ENCODE measurements at regions not wholly inside any gene's neighbourhood (a gene's known extent, or its start where the extent isn't known, plus 50 kb on each side); places are given as distances from the start of the nearest gene placed in this dataset.
A peak's percentile ranks its signal among the peaks of the same experiment; 100 is the strongest.

- H3K27ac ChIP-seq (ENCODE audit: low read depth in 1 of 2, low read length in 2 of 2): no peak overlapping the region
- no peak overlapping the region for H3K27ac Mint-ChIP-seq
- peaks cover 19 to 21% of the 10 kb centered on the region in 2 donors for H3K9me3 ChIP-seq (replicated peaks in 1 of 2; ENCODE audit: control insufficient read depth in 1 of 2, insufficient read depth in 1 of 2, low read length in 2 of 2)
- no peak for TF ChIP-seq CTCF (IDR thresholded peaks at IDR 0.05)
- H3K9me3 Mint-ChIP-seq: peaks cover 5 to 36% (median 26%) of the 10 kb centered on the region in 7 donors
- no peak overlapping the region for H2AFZ ChIP-seq (ENCODE audit: insufficient read depth, low read depth, low read length, poor library complexity, severe bottlenecking)
- intact Hi-C loops (cut with micrococcal nuclease): no loop called here
- no peaks in the 10 kb centered on the region for H3K36me3 Mint-ChIP-seq
- H3K79me2 ChIP-seq (ENCODE audit: insufficient read depth, low read length): no peaks in the 10 kb centered on the region
- no peak for DNase-seq
- no peaks in the 10 kb centered on the region for H4K20me1 ChIP-seq (ENCODE audit: insufficient read depth, low read length)
- no peak overlapping the region for H3K4me3 Mint-ChIP-seq
- H3K27me3 Mint-ChIP-seq (ENCODE audit: low read depth in 3 of 3): no peaks in the 10 kb centered on the region
- no peaks in the 10 kb centered on the region for H3K36me3 ChIP-seq (replicated peaks in 1 of 2; ENCODE audit: control insufficient read depth in 1 of 2, insufficient read depth in 2 of 2, low read length in 2 of 2)
- WGBS (ENCODE audit: insufficient coverage): no CpG with 5 or more reads among the region's 2 CpGs
- no peak overlapping the region for H3K9ac ChIP-seq (ENCODE audit: insufficient read depth, low read length, poor library complexity, severe bottlenecking)
- no peaks in the 10 kb centered on the region for H3K4me1 ChIP-seq (ENCODE audit: control insufficient read depth in 1 of 2, insufficient read depth in 2 of 2, low read length in 2 of 2)
- H3K4me3 ChIP-seq (replicated peaks in 1 of 3; ENCODE audit: low read depth in 2 of 3, low read length in 3 of 3): no peak overlapping the region
- no peaks in the 10 kb centered on the region for H3K27me3 ChIP-seq (ENCODE audit: control insufficient read depth in 2 of 2, insufficient read depth in 2 of 2, low read length in 2 of 2)
- H3K4me1 Mint-ChIP-seq: peaks cover 3% of the 10 kb centered on the region
- H3K4me2 ChIP-seq (replicated peaks; ENCODE audit: extremely low read depth, low read length, poor library complexity, severe bottlenecking): no peak overlapping the region
Measured at GRCh38 chr21:22582026-22582425, 1583.8 kb downstream of the NCAM2 start.

- no peaks in the 10 kb centered on the region for H3K27me3 ChIP-seq (ENCODE audit: control insufficient read depth in 2 of 2, insufficient read depth in 2 of 2, low read length in 2 of 2)
- peaks cover 3% of the 10 kb centered on the region for H3K4me1 Mint-ChIP-seq
- no peak overlapping the region for H3K9ac ChIP-seq (ENCODE audit: insufficient read depth, low read length, poor library complexity, severe bottlenecking)
- WGBS (ENCODE audit: insufficient coverage): no CpG with 5 or more reads among the region's 5 CpGs
- H3K27ac Mint-ChIP-seq: peak overlapping the region in 1 of 7 donors; percentile 68
- no peaks in the 10 kb centered on the region for H3K4me1 ChIP-seq (ENCODE audit: control insufficient read depth in 1 of 2, insufficient read depth in 2 of 2, low read length in 2 of 2)
- H3K4me3 ChIP-seq (replicated peaks in 1 of 3; ENCODE audit: low read depth in 2 of 3, low read length in 3 of 3): no peak overlapping the region
- H3K9me3 Mint-ChIP-seq: peaks cover 5 to 35% (median 25%) of the 10 kb centered on the region in 7 donors
- H3K36me3 ChIP-seq (replicated peaks in 1 of 2; ENCODE audit: control insufficient read depth in 1 of 2, insufficient read depth in 2 of 2, low read length in 2 of 2): no peaks in the 10 kb centered on the region
- H3K36me3 Mint-ChIP-seq: no peaks in the 10 kb centered on the region
- H3K79me2 ChIP-seq (ENCODE audit: insufficient read depth, low read length): no peaks in the 10 kb centered on the region
- H4K20me1 ChIP-seq (ENCODE audit: insufficient read depth, low read length): no peaks in the 10 kb centered on the region
- peaks cover 16 to 30% of the 10 kb centered on the region in 2 donors for H3K9me3 ChIP-seq (replicated peaks in 1 of 2; ENCODE audit: control insufficient read depth in 1 of 2, insufficient read depth in 1 of 2, low read length in 2 of 2)
- intact Hi-C loops (cut with micrococcal nuclease): no loop called here
- H3K27ac ChIP-seq (ENCODE audit: low read depth in 1 of 2, low read length in 2 of 2): no peak overlapping the region
- no peak overlapping the region for H2AFZ ChIP-seq (ENCODE audit: insufficient read depth, low read depth, low read length, poor library complexity, severe bottlenecking)
- H3K4me3 Mint-ChIP-seq: no peak overlapping the region
- DNase-seq: no peak
- peaks cover 0 to 2% (median 0%) of the 10 kb centered on the region in 3 donors for H3K27me3 Mint-ChIP-seq (ENCODE audit: low read depth in 3 of 3)
- no peak for TF ChIP-seq CTCF (IDR thresholded peaks at IDR 0.05)
- H3K4me2 ChIP-seq (replicated peaks; ENCODE audit: extremely low read depth, low read length, poor library complexity, severe bottlenecking): no peak overlapping the region
Measured at GRCh38 chr21:22584308-22584707, 1586.1 kb downstream of the NCAM2 start.
